ENCODE measurements at regions not wholly inside any gene's neighbourhood (a gene's known extent, or its start where the extent isn't known, plus 50 kb on each side); places are given as distances from the start of the nearest gene placed in this dataset.

DNA sequence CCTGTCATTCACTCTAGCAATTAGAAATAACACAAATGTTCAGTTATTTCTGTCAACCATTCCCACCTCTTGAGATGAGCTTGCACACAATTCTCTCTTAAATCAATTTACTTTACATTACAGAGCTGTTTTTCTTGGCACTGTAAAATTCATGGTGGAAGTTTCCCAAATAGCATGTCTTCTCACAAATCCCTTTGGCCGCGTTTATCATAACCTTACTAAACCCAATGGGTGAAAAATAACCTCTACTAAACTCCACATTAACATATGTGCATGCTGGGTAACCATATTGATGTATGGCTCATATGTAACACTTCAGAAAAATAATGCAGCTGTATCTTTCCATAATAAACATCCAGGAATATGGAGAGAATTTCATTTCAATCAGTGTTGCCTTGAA is 75.5 kb upstream of the SULT1C3 start:
- no peak for TF ChIP-seq POLR2AphosphoS5 (IDR thresholded peaks at IDR 0.05; ENCODE audit: low read depth, low read length)
- no peak for TF ChIP-seq TAF1 (IDR thresholded peaks at IDR 0.05; ENCODE audit: borderline replicate concordance, insufficient read depth, low read length)
- TF ChIP-seq SIN3A (IDR thresholded peaks at IDR 0.05; ENCODE audit: borderline replicate concordance, insufficient read depth, low read length) = no peak
